ENCODE measurements at regions not wholly inside any gene's neighbourhood (a gene's known extent, or its start where the extent isn't known, plus 50 kb on each side); places are given as distances from the start of the nearest gene placed in this dataset.

GRCh38 chr14:78022059-78022458 is 148.1 kb upstream of the NRXN3 start:
- peak overlapping the region; percentile 88 for H2AFZ ChIP-seq (replicated peaks)

GRCh38 chr14:78023112-78023511 is 147.1 kb upstream of the NRXN3 start:
- TF ChIP-seq EZH2phosphoT487 (IDR thresholded peaks at IDR 0.05), result no peak
- TF ChIP-seq EZH2 (IDR thresholded peaks at IDR 0.05), result no peak
- no peak for TF ChIP-seq CTCF (IDR thresholded peaks at IDR 0.05)
- no peaks in the 10 kb centered on the region for H3K36me3 Mint-ChIP-seq
- Histone ChIP-seq H3K4me2 (no peak overlapping the region), H3K79me2 (ENCODE audit: low read depth) (no peaks in the 10 kb centered on the region), H3K9ac (no peak overlapping the region), H3K4me1 (peaks cover 8% of the 10 kb centered on the region), H3K36me3 (no peaks in the 10 kb centered on the region), H3K27me3 (no peaks in the 10 kb centered on the region), H4K20me1 (ENCODE audit: low read depth) (no peaks in the 10 kb centered on the region), H3K9me3 (ENCODE audit: low read depth) (no peaks in the 10 kb centered on the region), H3K4me3 (no peak overlapping the region), H3K27ac (no peak overlapping the region), H3F3A (ENCODE audit: low read depth) (peaks cover 18% of the 10 kb centered on the region), H2AFZ (replicated peaks) (no peak overlapping the region)
- H3K27me3 Mint-ChIP-seq (ENCODE audit: insufficient read depth, low read depth), result peaks cover 1% of the 10 kb centered on the region
- H3K9me3 Mint-ChIP-seq, result no peaks in the 10 kb centered on the region
- no peaks in the 10 kb centered on the region for H3K4me1 Mint-ChIP-seq
- no peak for DNase-seq (ENCODE audit: low spot score)
- no peak overlapping the region for H3K27ac Mint-ChIP-seq
- no peak overlapping the region for H3K4me3 Mint-ChIP-seq

More at GRCh38 chr14:78022059-78022458, 148.1 kb upstream of the NRXN3 start:
- TF ChIP-seq CTCF (IDR thresholded peaks at IDR 0.05) (peak; percentile 89), EZH2 (IDR thresholded peaks at IDR 0.05) (no peak), EZH2phosphoT487 (IDR thresholded peaks at IDR 0.05) (no peak)
- H3K36me3 ChIP-seq, result no peaks in the 10 kb centered on the region
- H3K4me3 Mint-ChIP-seq, result no peak overlapping the region
- no peaks in the 10 kb centered on the region for H4K20me1 ChIP-seq (ENCODE audit: low read depth)
- H3K27me3 ChIP-seq, result no peaks in the 10 kb centered on the region
- no peaks in the 10 kb centered on the region for H3K36me3 Mint-ChIP-seq
- H3K4me1 ChIP-seq, result peaks cover 8% of the 10 kb centered on the region
- no peak overlapping the region for H3K4me3 ChIP-seq
- DNase-seq (ENCODE audit: low spot score), result peak; percentile 87
- no peaks in the 10 kb centered on the region for H3K9me3 Mint-ChIP-seq
- H3K79me2 ChIP-seq (ENCODE audit: low read depth), result no peaks in the 10 kb centered on the region
- H3F3A ChIP-seq (ENCODE audit: low read depth), result peaks cover 18% of the 10 kb centered on the region
- no peak overlapping the region for H3K9ac ChIP-seq
- H3K4me2 ChIP-seq, result no peak overlapping the region
- no peak overlapping the region for H3K27ac Mint-ChIP-seq
- no peaks in the 10 kb centered on the region for H3K9me3 ChIP-seq (ENCODE audit: low read depth)
- H3K4me1 Mint-ChIP-seq, result no peaks in the 10 kb centered on the region
- no peak overlapping the region for H3K27ac ChIP-seq
- peaks cover 2% of the 10 kb centered on the region for H3K27me3 Mint-ChIP-seq (ENCODE audit: insufficient read depth, low read depth)

GRCh38 chr14:78028471-78028870 is 141.7 kb upstream of the NRXN3 start:
- Mint-ChIP-seq H3K36me3 (no peaks in the 10 kb centered on the region), H3K4me3 (no peak overlapping the region), H3K27ac (no peak overlapping the region), H3K4me1 (peaks cover 13% of the 10 kb centered on the region), H3K9me3 (peaks cover 3% of the 10 kb centered on the region), H3K27me3 (ENCODE audit: insufficient read depth, low read depth) (peaks cover 2% of the 10 kb centered on the region)
- TF ChIP-seq EZH2 (IDR thresholded peaks at IDR 0.05) (no peak), EZH2phosphoT487 (IDR thresholded peaks at IDR 0.05) (no peak), CTCF (IDR thresholded peaks at IDR 0.05) (no peak)
- Histone ChIP-seq H4K20me1 (ENCODE audit: low read depth) (no peaks in the 10 kb centered on the region), H3F3A (ENCODE audit: low read depth) (peaks cover 16% of the 10 kb centered on the region), H3K79me2 (ENCODE audit: low read depth) (no peaks in the 10 kb centered on the region), H3K9me3 (ENCODE audit: low read depth) (no peaks in the 10 kb centered on the region), H3K27me3 (no peaks in the 10 kb centered on the region), H3K4me3 (no peak overlapping the region), H3K9ac (no peak overlapping the region), H3K4me2 (no peak overlapping the region), H3K27ac (no peak overlapping the region), H2AFZ (replicated peaks) (no peak overlapping the region), H3K4me1 (peaks cover 24% of the 10 kb centered on the region), H3K36me3 (no peaks in the 10 kb centered on the region)
- DNase-seq (ENCODE audit: low spot score), result no peak

All from neural progenitor cell (in vitro differentiated cells).